WTC11 (cell line): ENCODE measurements at regions not wholly inside any gene's neighbourhood (a gene's known extent, or its start where the extent isn't known, plus 50 kb on each side); places are given as distances from the start of the nearest gene placed in this dataset.

ENCODE experiments used
- ATAC-seq: fragments of 200-7000 bp; cut with Tn5 transposase; 2 replicates; pipeline ENCODE4 v1.10.0; 2021; ENCODE audit warnings: mild to moderate bottlenecking, moderate library complexity
- CTCF ChIA-PET: fragments of 300-600 bp; sonication (Branson Sonifier 250); formaldehyde crosslinking; loops from one replicate; lab custom pipeline; 2021; ENCODE audit warnings: antibody characterized with exemption; lab: Charles Lee
- POLR2A ChIA-PET: fragments of 350-600 bp; sonication (Branson Sonifier 250); formaldehyde crosslinking; loops from one replicate; lab custom pipeline; 2021; ENCODE audit warnings: antibody characterized with exemption; lab: Charles Lee
- DNase-seq: peaks from one replicate; pipeline ENCODE4 v3.0.0; 2021; ENCODE audit warnings: low spot score
- H3K27ac Mint-ChIP-seq: 2 replicates; pipeline ENCODE4 v1.8.0; 2021; ENCODE audit warnings: mixed read lengths
- H3K27me3 Mint-ChIP-seq: 2 replicates; pipeline ENCODE4 v1.8.0; 2021; ENCODE audit warnings: low read depth, mild to moderate bottlenecking, moderate library complexity, mixed read lengths
- H3K36me3 Mint-ChIP-seq: 2 replicates; pipeline ENCODE4 v1.8.0; 2021; ENCODE audit warnings: mixed read lengths
- H3K4me1 Mint-ChIP-seq: 2 replicates; pipeline ENCODE4 v1.8.0; 2022; ENCODE audit warnings: mixed read lengths
- H3K4me3 Mint-ChIP-seq: 2 replicates; pipeline ENCODE4 v1.8.0; 2021; ENCODE audit warnings: mild to moderate bottlenecking, moderate library complexity, mixed read lengths
- H3K9me3 Mint-ChIP-seq: 2 replicates; pipeline ENCODE4 v1.8.0; 2021; ENCODE audit warnings: mixed read lengths
- GRHL2 ChIP-seq: fragments of 250-450 bp; sonication (Bioruptor Pico); IDR thresholded peaks from 2 replicates; pipeline ENCODE4 v1.8.0; 2022; ENCODE audit warnings: mild to moderate bottlenecking, moderate library complexity; ENCODE audit not compliant: insufficient replicate concordance, severe bottlenecking
- MXD4 ChIP-seq: fragments of 250-450 bp; sonication (Bioruptor Pico); IDR thresholded peaks from 2 replicates; pipeline ENCODE4 v1.8.0; 2021; ENCODE audit warnings: mild to moderate bottlenecking, moderate library complexity, borderline replicate concordance
- OVOL2 ChIP-seq: fragments of 250-450 bp; sonication (Bioruptor Pico); IDR thresholded peaks from 2 replicates; pipeline ENCODE4 v1.9.0; 2021; ENCODE audit warnings: mild to moderate bottlenecking, borderline replicate concordance
- ZNF423 ChIP-seq: fragments of 250-450 bp; sonication (Bioruptor Pico); IDR thresholded peaks from 2 replicates; pipeline ENCODE4 v2.1.2; 2022; ENCODE audit warnings: mild to moderate bottlenecking, moderate library complexity
- TF ChIP-seq, protein P1 (sequence below): fragments of 200-600 bp; IDR thresholded peaks from 2 replicates; pipeline ENCODE4 v1.8.0; 2022; ENCODE audit warnings: antibody characterized with exemption
- TF ChIP-seq, protein P2 (sequence below): sonication (generic); formaldehyde crosslinking; IDR thresholded peaks from 2 replicates; pipeline ENCODE4 v1.8.1; 2023; ENCODE audit warnings: mild to moderate bottlenecking, missing genetic modification reagents
- TF ChIP-seq, protein P3 (sequence below): fragments of 250-450 bp; sonication (Bioruptor Pico); IDR thresholded peaks from 2 replicates; pipeline ENCODE4 v1.9.0; 2021; ENCODE audit warnings: mild to moderate bottlenecking
- TF ChIP-seq, protein P4 (sequence below): sonication (generic); formaldehyde crosslinking; IDR thresholded peaks from 2 replicates; pipeline ENCODE4 v1.8.1; 2023; ENCODE audit warnings: mild to moderate bottlenecking, missing genetic modification reagents
- TF ChIP-seq, protein P5 (sequence below): fragments of 250-450 bp; sonication (Bioruptor Pico); IDR thresholded peaks from 2 replicates; pipeline ENCODE4 v1.9.0; 2021; ENCODE audit warnings: moderate library complexity, mild to moderate bottlenecking, inconsistent platforms, borderline replicate concordance

DNA sequence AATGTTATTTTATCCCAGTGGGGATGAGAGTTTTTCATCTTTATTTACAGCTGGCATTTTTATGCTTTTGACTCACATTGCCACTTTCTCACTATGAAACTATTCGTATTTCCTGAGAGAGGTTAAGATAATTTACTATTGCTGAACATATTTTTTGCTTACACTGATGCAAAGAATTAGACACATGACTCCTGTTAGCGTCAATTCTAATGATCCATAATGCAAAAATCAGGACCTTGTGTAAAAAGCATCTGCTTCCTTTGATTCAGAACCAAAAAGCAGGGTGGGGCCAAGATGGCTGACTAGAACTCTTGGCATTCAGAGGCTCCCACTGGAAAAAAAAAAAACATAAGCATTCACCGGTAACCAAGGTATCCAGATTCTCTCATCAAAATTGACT, 464.8 kb downstream of the SEMA3D start (continued):
- TF ChIP-seq, protein P1, sequence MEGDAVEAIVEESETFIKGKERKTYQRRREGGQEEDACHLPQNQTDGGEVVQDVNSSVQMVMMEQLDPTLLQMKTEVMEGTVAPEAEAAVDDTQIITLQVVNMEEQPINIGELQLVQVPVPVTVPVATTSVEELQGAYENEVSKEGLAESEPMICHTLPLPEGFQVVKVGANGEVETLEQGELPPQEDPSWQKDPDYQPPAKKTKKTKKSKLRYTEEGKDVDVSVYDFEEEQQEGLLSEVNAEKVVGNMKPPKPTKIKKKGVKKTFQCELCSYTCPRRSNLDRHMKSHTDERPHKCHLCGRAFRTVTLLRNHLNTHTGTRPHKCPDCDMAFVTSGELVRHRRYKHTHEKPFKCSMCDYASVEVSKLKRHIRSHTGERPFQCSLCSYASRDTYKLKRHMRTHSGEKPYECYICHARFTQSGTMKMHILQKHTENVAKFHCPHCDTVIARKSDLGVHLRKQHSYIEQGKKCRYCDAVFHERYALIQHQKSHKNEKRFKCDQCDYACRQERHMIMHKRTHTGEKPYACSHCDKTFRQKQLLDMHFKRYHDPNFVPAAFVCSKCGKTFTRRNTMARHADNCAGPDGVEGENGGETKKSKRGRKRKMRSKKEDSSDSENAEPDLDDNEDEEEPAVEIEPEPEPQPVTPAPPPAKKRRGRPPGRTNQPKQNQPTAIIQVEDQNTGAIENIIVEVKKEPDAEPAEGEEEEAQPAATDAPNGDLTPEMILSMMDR: no peak
- TF ChIP-seq, protein P2, sequence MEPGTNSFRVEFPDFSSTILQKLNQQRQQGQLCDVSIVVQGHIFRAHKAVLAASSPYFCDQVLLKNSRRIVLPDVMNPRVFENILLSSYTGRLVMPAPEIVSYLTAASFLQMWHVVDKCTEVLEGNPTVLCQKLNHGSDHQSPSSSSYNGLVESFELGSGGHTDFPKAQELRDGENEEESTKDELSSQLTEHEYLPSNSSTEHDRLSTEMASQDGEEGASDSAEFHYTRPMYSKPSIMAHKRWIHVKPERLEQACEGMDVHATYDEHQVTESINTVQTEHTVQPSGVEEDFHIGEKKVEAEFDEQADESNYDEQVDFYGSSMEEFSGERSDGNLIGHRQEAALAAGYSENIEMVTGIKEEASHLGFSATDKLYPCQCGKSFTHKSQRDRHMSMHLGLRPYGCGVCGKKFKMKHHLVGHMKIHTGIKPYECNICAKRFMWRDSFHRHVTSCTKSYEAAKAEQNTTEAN (CRISPR knock-in tag): no peak
- TF ChIP-seq, protein P3, sequence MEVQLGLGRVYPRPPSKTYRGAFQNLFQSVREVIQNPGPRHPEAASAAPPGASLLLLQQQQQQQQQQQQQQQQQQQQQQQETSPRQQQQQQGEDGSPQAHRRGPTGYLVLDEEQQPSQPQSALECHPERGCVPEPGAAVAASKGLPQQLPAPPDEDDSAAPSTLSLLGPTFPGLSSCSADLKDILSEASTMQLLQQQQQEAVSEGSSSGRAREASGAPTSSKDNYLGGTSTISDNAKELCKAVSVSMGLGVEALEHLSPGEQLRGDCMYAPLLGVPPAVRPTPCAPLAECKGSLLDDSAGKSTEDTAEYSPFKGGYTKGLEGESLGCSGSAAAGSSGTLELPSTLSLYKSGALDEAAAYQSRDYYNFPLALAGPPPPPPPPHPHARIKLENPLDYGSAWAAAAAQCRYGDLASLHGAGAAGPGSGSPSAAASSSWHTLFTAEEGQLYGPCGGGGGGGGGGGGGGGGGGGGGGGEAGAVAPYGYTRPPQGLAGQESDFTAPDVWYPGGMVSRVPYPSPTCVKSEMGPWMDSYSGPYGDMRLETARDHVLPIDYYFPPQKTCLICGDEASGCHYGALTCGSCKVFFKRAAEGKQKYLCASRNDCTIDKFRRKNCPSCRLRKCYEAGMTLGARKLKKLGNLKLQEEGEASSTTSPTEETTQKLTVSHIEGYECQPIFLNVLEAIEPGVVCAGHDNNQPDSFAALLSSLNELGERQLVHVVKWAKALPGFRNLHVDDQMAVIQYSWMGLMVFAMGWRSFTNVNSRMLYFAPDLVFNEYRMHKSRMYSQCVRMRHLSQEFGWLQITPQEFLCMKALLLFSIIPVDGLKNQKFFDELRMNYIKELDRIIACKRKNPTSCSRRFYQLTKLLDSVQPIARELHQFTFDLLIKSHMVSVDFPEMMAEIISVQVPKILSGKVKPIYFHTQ (CRISPR knock-in tag): no peak

DNA sequence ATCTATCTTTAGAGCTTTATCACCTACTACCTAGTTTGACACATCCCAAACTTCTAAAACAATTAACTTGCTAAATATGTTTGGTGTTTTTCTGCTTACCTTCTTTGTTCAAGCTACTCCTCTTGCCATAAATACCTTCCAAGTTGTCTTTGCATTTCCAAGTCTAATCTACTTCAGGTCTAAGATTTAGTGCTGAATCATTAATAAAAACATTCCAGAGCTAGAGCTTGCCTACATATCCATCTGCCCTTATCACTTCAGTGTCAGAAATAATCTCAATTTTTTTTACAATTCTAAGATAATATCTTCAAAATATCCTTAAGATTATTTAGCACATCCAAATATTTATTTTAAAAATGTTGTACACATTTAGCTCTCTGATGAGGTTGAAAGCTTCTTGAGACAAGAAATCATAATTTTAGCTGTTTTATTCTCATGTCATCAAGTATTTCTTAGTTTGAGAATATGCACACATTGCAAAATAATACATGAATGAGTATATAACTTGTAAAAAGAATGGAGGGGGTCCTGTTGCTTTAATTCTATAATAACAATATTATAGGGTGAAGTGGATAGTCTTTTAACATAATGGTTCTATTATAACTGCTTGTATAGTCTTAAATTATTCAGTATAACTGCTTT, 466.3 kb downstream of the SEMA3D start:
- H3K4me1 Mint-ChIP-seq: no peaks in the 10 kb centered on the region
- no peak overlapping the region for H3K27ac Mint-ChIP-seq
- H3K4me3 Mint-ChIP-seq: no peak overlapping the region
- peaks cover under 1% of the 10 kb centered on the region; the same call in 1 of the 2 replicates for H3K9me3 Mint-ChIP-seq
- ChIA-PET CTCF (no interaction called here), POLR2A (no interaction called here)
- no peaks in the 10 kb centered on the region for H3K27me3 Mint-ChIP-seq
- H3K36me3 Mint-ChIP-seq: no peaks in the 10 kb centered on the region
- TF ChIP-seq, protein P4, sequence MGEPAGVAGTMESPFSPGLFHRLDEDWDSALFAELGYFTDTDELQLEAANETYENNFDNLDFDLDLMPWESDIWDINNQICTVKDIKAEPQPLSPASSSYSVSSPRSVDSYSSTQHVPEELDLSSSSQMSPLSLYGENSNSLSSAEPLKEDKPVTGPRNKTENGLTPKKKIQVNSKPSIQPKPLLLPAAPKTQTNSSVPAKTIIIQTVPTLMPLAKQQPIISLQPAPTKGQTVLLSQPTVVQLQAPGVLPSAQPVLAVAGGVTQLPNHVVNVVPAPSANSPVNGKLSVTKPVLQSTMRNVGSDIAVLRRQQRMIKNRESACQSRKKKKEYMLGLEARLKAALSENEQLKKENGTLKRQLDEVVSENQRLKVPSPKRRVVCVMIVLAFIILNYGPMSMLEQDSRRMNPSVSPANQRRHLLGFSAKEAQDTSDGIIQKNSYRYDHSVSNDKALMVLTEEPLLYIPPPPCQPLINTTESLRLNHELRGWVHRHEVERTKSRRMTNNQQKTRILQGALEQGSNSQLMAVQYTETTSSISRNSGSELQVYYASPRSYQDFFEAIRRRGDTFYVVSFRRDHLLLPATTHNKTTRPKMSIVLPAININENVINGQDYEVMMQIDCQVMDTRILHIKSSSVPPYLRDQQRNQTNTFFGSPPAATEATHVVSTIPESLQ (CRISPR knock-in tag): no peak
- no peak for TF ChIP-seq MXD4 (CRISPR knock-in tag)
- TF ChIP-seq, protein P5, sequence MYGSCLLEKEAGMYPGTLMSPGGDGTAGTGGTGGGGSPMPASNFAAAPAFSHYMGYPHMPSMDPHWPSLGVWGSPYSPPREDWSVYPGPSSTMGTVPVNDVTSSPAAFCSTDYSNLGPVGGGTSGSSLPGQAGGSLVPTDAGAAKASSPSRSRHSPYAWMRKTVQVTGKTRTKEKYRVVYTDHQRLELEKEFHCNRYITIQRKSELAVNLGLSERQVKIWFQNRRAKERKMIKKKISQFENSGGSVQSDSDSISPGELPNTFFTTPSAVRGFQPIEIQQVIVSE (CRISPR knock-in tag): no peak
- TF ChIP-seq ZNF423 (CRISPR knock-in tag): no peak
- ATAC-seq (no peak), DNase-seq (no peak)

DNA sequence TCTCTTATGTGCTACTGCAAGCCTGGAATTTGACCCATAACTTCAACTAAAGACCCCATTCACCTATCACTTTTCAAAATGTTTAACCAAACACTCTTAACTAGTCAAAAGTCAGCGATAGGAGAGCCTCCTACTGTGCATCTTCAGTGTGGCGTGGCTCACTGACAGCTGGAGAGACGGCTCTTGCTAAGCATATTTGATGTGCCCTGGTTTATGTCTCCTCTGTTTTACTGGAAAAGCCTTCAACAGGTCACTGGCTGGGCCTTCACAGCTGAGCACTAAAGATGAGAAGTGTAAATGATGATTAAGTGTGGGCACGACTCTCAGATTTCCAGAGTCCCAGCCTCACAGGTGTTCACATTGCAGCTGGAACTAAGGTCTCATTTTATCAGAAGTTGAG, 472.1 kb downstream of the SEMA3D start:
- TF ChIP-seq OVOL2: no peak
- TF ChIP-seq GRHL2 (CRISPR knock-in tag): no peak
- TF ChIP-seq, all 79 proteins: peak for 0
- Mint-ChIP-seq H3K36me3 (no peaks in the 10 kb centered on the region), H3K27me3 (no peaks in the 10 kb centered on the region), H3K4me1 (no peaks in the 10 kb centered on the region), H3K9me3 (peaks cover 4% of the 10 kb centered on the region; the same call in 1 of the 2 replicates), H3K27ac (no peak overlapping the region), H3K4me3 (no peak overlapping the region)
- ATAC-seq: peak; percentile 47; the same call in 1 of the 2 replicates
- ChIA-PET CTCF (no interaction called here), POLR2A (no interaction called here)
- no peak for DNase-seq
